AG10803 (cell line): ENCODE measurements at regions not wholly inside any gene's neighbourhood (a gene's known extent, or its start where the extent isn't known, plus 50 kb on each side); places are given as distances from the start of the nearest gene placed in this dataset.

ENCODE experiments used
- DNase-seq: peaks from one replicate; pipeline ENCODE4 v3.0.0; 2010; ENCODE audit warnings: low read depth
- H3K4me3 ChIP-seq: 2 replicates; pipeline ENCODE4 v1.5.1; 2011; ENCODE audit warnings: mild to moderate bottlenecking, low read length, control low read depth
- TF ChIP-seq, protein P1 (sequence below): conservative IDR thresholded peaks from 2 replicates; pipeline ENCODE4 v1.5.1; 2011; ENCODE audit warnings: mild to moderate bottlenecking, low read length, control low read depth, inconsistent platforms

DNA sequence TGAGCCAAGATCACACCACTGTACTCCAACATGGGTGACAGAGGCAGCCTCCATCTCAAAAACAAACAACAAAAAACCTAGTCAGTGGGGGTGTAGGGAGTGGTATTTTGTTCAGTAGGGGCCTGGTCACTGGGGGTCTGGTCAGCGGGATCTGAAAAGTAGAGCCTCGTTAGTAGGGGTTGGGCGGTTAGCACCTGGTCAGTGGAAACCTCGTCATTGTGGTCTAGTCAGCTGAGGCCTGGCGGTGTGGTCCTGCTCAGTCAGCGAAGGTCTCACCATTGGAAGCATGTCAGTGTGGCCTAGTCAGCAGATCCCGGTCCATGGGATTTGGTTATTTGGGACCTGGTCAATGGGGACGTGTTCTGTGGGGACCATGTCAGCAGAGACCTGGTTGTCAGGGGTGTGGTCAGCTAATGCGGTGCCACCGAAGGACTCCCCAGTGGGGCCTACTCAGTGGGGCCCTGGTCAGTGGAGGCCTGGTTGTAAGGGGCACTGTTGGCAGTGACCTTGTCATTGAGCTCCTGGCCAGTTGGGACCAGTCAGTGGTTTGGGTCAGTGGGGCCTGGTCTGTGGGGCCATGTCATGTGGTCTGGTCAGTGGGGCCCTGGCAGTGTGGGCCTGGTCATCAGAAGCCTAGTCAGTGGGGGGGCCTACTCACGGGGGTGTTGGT lies 63.0 kb upstream of the TPM4 start:
- TF ChIP-seq, protein P1, sequence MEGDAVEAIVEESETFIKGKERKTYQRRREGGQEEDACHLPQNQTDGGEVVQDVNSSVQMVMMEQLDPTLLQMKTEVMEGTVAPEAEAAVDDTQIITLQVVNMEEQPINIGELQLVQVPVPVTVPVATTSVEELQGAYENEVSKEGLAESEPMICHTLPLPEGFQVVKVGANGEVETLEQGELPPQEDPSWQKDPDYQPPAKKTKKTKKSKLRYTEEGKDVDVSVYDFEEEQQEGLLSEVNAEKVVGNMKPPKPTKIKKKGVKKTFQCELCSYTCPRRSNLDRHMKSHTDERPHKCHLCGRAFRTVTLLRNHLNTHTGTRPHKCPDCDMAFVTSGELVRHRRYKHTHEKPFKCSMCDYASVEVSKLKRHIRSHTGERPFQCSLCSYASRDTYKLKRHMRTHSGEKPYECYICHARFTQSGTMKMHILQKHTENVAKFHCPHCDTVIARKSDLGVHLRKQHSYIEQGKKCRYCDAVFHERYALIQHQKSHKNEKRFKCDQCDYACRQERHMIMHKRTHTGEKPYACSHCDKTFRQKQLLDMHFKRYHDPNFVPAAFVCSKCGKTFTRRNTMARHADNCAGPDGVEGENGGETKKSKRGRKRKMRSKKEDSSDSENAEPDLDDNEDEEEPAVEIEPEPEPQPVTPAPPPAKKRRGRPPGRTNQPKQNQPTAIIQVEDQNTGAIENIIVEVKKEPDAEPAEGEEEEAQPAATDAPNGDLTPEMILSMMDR: no peak
- no peak for DNase-seq
- no peak overlapping the region for H3K4me3 ChIP-seq

GRCh38 chr19:16013851-16014840 lies 62.1 kb upstream of the TPM4 start:
- DNase-seq: no peak
- H3K4me3 ChIP-seq: no peak overlapping the region
- TF ChIP-seq, protein P1: no peak

GRCh38 chr19:16014923-16015804 lies 61.1 kb upstream of the TPM4 start:
- TF ChIP-seq, protein P1: no peak
- no peak overlapping the region for H3K4me3 ChIP-seq
- no peak for DNase-seq

- no peak for DNase-seq
- TF ChIP-seq, protein P1: no peak
- no peak overlapping the region for H3K4me3 ChIP-seq
Observed at GRCh38 chr19:16015805-16016173, 60.5 kb upstream of the TPM4 start.

DNA sequence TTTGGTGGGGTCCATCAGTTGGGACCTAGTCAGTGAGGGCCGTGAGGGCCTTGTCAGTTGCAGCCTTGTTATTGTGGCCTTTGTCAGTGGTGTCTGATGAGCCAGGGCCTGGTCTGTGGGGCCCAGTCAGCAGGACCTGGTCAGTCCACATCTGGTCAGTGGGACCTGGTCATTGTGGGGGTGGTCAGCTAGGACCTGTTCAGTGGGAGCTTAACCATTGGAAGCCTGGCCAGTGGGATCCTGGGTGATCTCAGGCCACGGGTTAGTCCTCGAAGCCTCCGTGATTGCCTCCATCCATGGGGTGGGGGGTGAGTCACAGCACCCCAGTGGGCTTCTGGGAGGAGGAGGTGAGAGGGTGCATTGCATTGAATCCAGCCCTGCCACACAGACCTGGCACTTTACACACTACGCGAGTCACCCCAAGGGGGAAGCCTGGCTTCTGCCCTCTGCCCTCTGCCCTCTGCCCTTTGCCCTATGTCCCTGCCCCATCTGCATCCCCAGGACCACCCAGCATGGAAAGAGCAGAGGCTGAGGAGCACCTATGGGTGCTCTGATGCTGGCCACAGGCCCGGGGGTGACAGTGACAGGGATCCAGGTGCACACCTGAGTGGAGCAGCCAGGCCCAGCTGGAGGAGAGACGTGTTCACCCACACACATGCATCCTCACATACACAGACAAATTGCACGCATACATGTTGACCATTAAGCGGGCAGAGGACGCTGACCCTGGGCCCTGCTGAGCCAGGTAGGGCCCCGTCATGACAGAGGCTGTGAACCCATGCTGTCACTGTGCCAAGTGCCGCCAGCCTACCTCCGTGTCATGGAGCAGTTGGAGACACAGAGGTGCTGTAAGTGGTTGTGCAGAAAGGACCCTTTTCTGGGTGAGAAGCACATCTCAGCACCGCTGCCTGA lies 59.8 kb upstream of the TPM4 start:
- no peak for DNase-seq
- TF ChIP-seq, protein P1: no peak
- H3K4me3 ChIP-seq: no peak overlapping the region

- no peak overlapping the region for H3K4me3 ChIP-seq
- DNase-seq: no peak
- TF ChIP-seq, protein P1: no peak
Observed at GRCh38 chr19:16017138-16017490, 59.2 kb upstream of the TPM4 start.
